Stomach (tissue), 8 donors: ENCODE measurements at regions not wholly inside any gene's neighbourhood (a gene's known extent, or its start where the extent isn't known, plus 50 kb on each side); places are given as distances from the start of the nearest gene placed in this dataset.

Experiments used
- DNase-seq, 2 donors: peaks; one replicate each; pipeline versions ENCODE4 v3.0.0 to v3.0.0-alpha.2; 2013 to 2019
- H3K27ac ChIP-seq, 5 donors: fragments of 200-600 bp in 4 of 5; sonication (generic) in 4 of 5; one replicate each; pipeline ENCODE4 v1.5.1; 2013 to 2019; ENCODE audit warnings: mild to moderate bottlenecking in 1 of 5, moderate library complexity in 1 of 5
- H3K27me3 ChIP-seq, 3 donors: fragments of 200-600 bp; sonication (generic); one replicate each; pipeline ENCODE4 v1.5.1; 2017 to 2019; ENCODE audit warnings: mixed run types in 1 of 3
- H3K36me3 ChIP-seq, 4 donors: fragments of 200-600 bp; sonication (generic); 1 replicate in 3 of 4; 2 replicates in 1 of 4; pipeline ENCODE4 v1.5.1; 2016 to 2019
- H3K4me1 ChIP-seq, 4 donors: fragments of 200-600 bp; sonication (generic); one replicate each; pipeline ENCODE4 v1.5.1; 2016 to 2019
- H3K4me3 ChIP-seq, 4 donors: fragments of 200-600 bp; sonication (generic) in 3 of 4; one replicate each; pipeline ENCODE4 v1.5.1; 2016 to 2019; ENCODE audit warnings: mild to moderate bottlenecking in 1 of 4
- H3K9me3 ChIP-seq, 4 donors: fragments of 200-600 bp; sonication (generic); one replicate each; pipeline ENCODE4 v1.5.1; 2016 to 2019
- CTCF ChIP-seq, 7 experiments: fragments of 450-650 bp in 4 of 7; fragments of 200-600 bp in 3 of 7; sonication (generic) in 3 of 7; IDR thresholded peaks; one replicate each; pipeline ENCODE4 v1.5.1; 2016 to 2019; ENCODE audit warnings: antibody characterized with exemption in 7 of 7, control low read depth in 2 of 7, mild to moderate bottlenecking in 1 of 7
- EP300 ChIP-seq: sonication (generic); formaldehyde crosslinking; IDR thresholded peaks from one replicate; pipeline ENCODE4 v1.6.1; 2017; ENCODE audit warnings: antibody characterized with exemption
- POLR2A ChIP-seq, 4 donors: fragments of 450-650 bp; IDR thresholded peaks; one replicate each; pipeline ENCODE4 v1.6.1; 2016; ENCODE audit warnings: antibody characterized with exemption in 4 of 4, control low read depth in 2 of 4, mild to moderate bottlenecking in 1 of 4, moderate library complexity in 1 of 4
- POLR2AphosphoS5 ChIP-seq, 3 donors: sonication (generic); formaldehyde crosslinking; IDR thresholded peaks; one replicate each; pipeline ENCODE4 v1.6.1; 2016; ENCODE audit warnings: antibody characterized with exemption in 3 of 3
- WGBS, 5 donors: extraction: QIAGEN DNeasy Blood & Tissue Kit in 3 of 5; methylation state at CpG; one replicate each; pipeline versions ENCODE4 v1.1.5 to v1.1.7; 2013 to 2018; 5-methylcytosine and 5-hydroxymethylcytosine counted together
- intact Hi-C: fragments of 100-400 bp; cut with DNase I; formaldehyde crosslinking; loops from one replicate; pipeline ENCODE4 v1.15.1; 2023; ENCODE audit warnings: low total_unique reads
- donor health status: healthy with polysubstance abuse.
- donor health status: Bipolar disorder and iron deficiency.
- donor health status: healthy.

GRCh38 chr3:86867982-86868381 is 123.0 kb downstream of the VGLL3 start:
- no peak overlapping the region for H3K4me3 ChIP-seq
- no peaks in the 10 kb centered on the region for H3K9me3 ChIP-seq
- H3K4me1 ChIP-seq = no peaks in the 10 kb centered on the region
- no peak overlapping the region for H3K27ac ChIP-seq
- intact Hi-C loops = no loop called here
- TF ChIP-seq POLR2AphosphoS5 (IDR thresholded peaks at IDR 0.05) (no peak), POLR2A (IDR thresholded peaks at IDR 0.05) (no peak), EP300 (no peak), CTCF (IDR thresholded peaks at IDR 0.05) (no peak)
- H3K36me3 ChIP-seq = no peaks in the 10 kb centered on the region
- H3K27me3 ChIP-seq = no peaks in the 10 kb centered on the region
- 30 to 73% (median 38%) methylated on average over 2 of the region's 2 CpGs for WGBS, 5 donors
- peak in 1 of 2 donors; percentile 51 for DNase-seq

GRCh38 chr3:86865506-86865905 is 125.4 kb downstream of the VGLL3 start:
- TF ChIP-seq POLR2A (IDR thresholded peaks at IDR 0.05) (no peak), EP300 (no peak), CTCF (IDR thresholded peaks at IDR 0.05) (no peak), POLR2AphosphoS5 (IDR thresholded peaks at IDR 0.05) (no peak)
- 78 to 83% (median 79%) methylated on average over 3 of the region's 3 CpGs for WGBS, 5 donors
- H3K4me3 ChIP-seq = no peak overlapping the region
- DNase-seq = no peak
- no peak overlapping the region for H3K27ac ChIP-seq
- no peaks in the 10 kb centered on the region for H3K4me1 ChIP-seq
- H3K27me3 ChIP-seq = no peaks in the 10 kb centered on the region
- intact Hi-C loops = no loop called here
- no peaks in the 10 kb centered on the region for H3K36me3 ChIP-seq
- no peaks in the 10 kb centered on the region for H3K9me3 ChIP-seq

GRCh38 chr3:86856711-86857110 is 134.2 kb downstream of the VGLL3 start:
- H3K4me3 ChIP-seq = no peak overlapping the region
- no peaks in the 10 kb centered on the region for H3K27me3 ChIP-seq
- TF ChIP-seq CTCF (IDR thresholded peaks at IDR 0.05) (no peak), EP300 (no peak), POLR2A (IDR thresholded peaks at IDR 0.05) (no peak), POLR2AphosphoS5 (IDR thresholded peaks at IDR 0.05) (no peak)
- H3K27ac ChIP-seq = no peak overlapping the region
- H3K4me1 ChIP-seq = no peaks in the 10 kb centered on the region
- no peaks in the 10 kb centered on the region for H3K9me3 ChIP-seq
- no peak for DNase-seq
- H3K36me3 ChIP-seq = no peaks in the 10 kb centered on the region
- 0 to 74% (median 0%) methylated on average over 1 of the region's 1 CpG for WGBS, 5 donors
- intact Hi-C loops = no loop called here

- H3K4me1 ChIP-seq = no peaks in the 10 kb centered on the region
- DNase-seq = no peak
- no peaks in the 10 kb centered on the region for H3K9me3 ChIP-seq
- no peaks in the 10 kb centered on the region for H3K36me3 ChIP-seq
- no peak overlapping the region for H3K4me3 ChIP-seq
- no peak for TF ChIP-seq CTCF (IDR thresholded peaks at IDR 0.05)
- TF ChIP-seq POLR2AphosphoS5 (IDR thresholded peaks at IDR 0.05) = no peak
- TF ChIP-seq POLR2A (IDR thresholded peaks at IDR 0.05) = no peak
- TF ChIP-seq EP300 = no peak
- 33 to 74% (median 56%) methylated on average over 1 of the region's 1 CpG for WGBS, 5 donors
- intact Hi-C loops = no loop called here
- no peaks in the 10 kb centered on the region for H3K27me3 ChIP-seq
- no peak overlapping the region for H3K27ac ChIP-seq
Measured at GRCh38 chr3:86849991-86850390, 141.0 kb downstream of the VGLL3 start.
